Renal cortical epithelial cell (primary cell): ENCODE measurements at regions not wholly inside any gene's neighbourhood (a gene's known extent, or its start where the extent isn't known, plus 50 kb on each side); places are given as distances from the start of the nearest gene placed in this dataset.

Experiments used
- DNase-seq: peaks from one replicate; pipeline ENCODE4 v3.0.0-alpha.2; 2011; ENCODE audit warnings: low read depth

- DNase-seq, result no peak
Measured at GRCh38 chr12:127857661-127858060, 409.3 kb upstream of the TMEM132C start.

GRCh38 chr12:127860536-127860935 is 406.4 kb upstream of the TMEM132C start:
- no peak for DNase-seq

GRCh38 chr12:127861406-127861805 is 405.6 kb upstream of the TMEM132C start:
- DNase-seq, result no peak

GRCh38 chr12:127873306-127873705 is 393.7 kb upstream of the TMEM132C start:
- DNase-seq, result no peak

GRCh38 chr12:127881371-127882140 is 385.4 kb upstream of the TMEM132C start:
- no peak for DNase-seq

- DNase-seq, result no peak
Measured at GRCh38 chr12:127883013-127883412, 384.0 kb upstream of the TMEM132C start.

GRCh38 chr12:127885954-127886750 is 380.8 kb upstream of the TMEM132C start:
- no peak for DNase-seq

- DNase-seq, result no peak
Measured at GRCh38 chr12:127886827-127887226, 380.1 kb upstream of the TMEM132C start.

GRCh38 chr12:127888943-127889719 is 377.8 kb upstream of the TMEM132C start:
- DNase-seq, result no peak

GRCh38 chr12:127893895-127894609 is 372.9 kb upstream of the TMEM132C start:
- DNase-seq, result no peak

- DNase-seq, result no peak
Measured at GRCh38 chr12:127896661-127897060, 370.3 kb upstream of the TMEM132C start.

GRCh38 chr12:127898616-127899015 is 368.4 kb upstream of the TMEM132C start:
- DNase-seq, result no peak

- no peak for DNase-seq
Measured at GRCh38 chr12:127899971-127900370, 367.0 kb upstream of the TMEM132C start.

GRCh38 chr12:127900386-127900785 is 366.6 kb upstream of the TMEM132C start:
- DNase-seq, result no peak

- no peak for DNase-seq
Measured at GRCh38 chr12:127903146-127903545, 363.8 kb upstream of the TMEM132C start.

- no peak for DNase-seq
Measured at GRCh38 chr12:127909041-127909440, 357.9 kb upstream of the TMEM132C start.

GRCh38 chr12:127911291-127911690 is 355.7 kb upstream of the TMEM132C start:
- no peak for DNase-seq

GRCh38 chr12:127912035-127912665 is 354.8 kb upstream of the TMEM132C start:
- no peak for DNase-seq

- DNase-seq, result no peak
Measured at GRCh38 chr12:127923501-127923900, 343.5 kb upstream of the TMEM132C start.

- DNase-seq, result no peak
Measured at GRCh38 chr12:127925971-127926370, 341.0 kb upstream of the TMEM132C start.

- DNase-seq, result no peak
Measured at GRCh38 chr12:127928178-127928577, 338.8 kb upstream of the TMEM132C start.
